ENCODE measurements at regions not wholly inside any gene's neighbourhood (a gene's known extent, or its start where the extent isn't known, plus 50 kb on each side); places are given as distances from the start of the nearest gene placed in this dataset.

- TF ChIP-seq, protein P1, sequence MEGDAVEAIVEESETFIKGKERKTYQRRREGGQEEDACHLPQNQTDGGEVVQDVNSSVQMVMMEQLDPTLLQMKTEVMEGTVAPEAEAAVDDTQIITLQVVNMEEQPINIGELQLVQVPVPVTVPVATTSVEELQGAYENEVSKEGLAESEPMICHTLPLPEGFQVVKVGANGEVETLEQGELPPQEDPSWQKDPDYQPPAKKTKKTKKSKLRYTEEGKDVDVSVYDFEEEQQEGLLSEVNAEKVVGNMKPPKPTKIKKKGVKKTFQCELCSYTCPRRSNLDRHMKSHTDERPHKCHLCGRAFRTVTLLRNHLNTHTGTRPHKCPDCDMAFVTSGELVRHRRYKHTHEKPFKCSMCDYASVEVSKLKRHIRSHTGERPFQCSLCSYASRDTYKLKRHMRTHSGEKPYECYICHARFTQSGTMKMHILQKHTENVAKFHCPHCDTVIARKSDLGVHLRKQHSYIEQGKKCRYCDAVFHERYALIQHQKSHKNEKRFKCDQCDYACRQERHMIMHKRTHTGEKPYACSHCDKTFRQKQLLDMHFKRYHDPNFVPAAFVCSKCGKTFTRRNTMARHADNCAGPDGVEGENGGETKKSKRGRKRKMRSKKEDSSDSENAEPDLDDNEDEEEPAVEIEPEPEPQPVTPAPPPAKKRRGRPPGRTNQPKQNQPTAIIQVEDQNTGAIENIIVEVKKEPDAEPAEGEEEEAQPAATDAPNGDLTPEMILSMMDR (IDR thresholded peaks at IDR 0.05; ENCODE audit: low read depth, low read length, missing input control): no peak
- TF ChIP-seq JUND (IDR thresholded peaks at IDR 0.05) (no peak), YY1 (IDR thresholded peaks at IDR 0.05) (no peak), REST (IDR thresholded peaks at IDR 0.05) (no peak), GABPA (IDR thresholded peaks at IDR 0.05 in 1 of 2, conservative IDR thresholded peaks at IDR 0.05 in 1 of 2) (no peak), MAX (IDR thresholded peaks at IDR 0.05) (no peak)
- TF ChIP-seq, protein P2, sequence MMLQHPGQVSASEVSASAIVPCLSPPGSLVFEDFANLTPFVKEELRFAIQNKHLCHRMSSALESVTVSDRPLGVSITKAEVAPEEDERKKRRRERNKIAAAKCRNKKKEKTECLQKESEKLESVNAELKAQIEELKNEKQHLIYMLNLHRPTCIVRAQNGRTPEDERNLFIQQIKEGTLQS (IDR thresholded peaks at IDR 0.05): no peak
Observed at GRCh38 chr5:111627862-111628261, 115.5 kb upstream of the STARD4 start.

Data from liver (tissue), 3 donors.